ENCODE measurements at regions not wholly inside any gene's neighbourhood (a gene's known extent, or its start where the extent isn't known, plus 50 kb on each side); places are given as distances from the start of the nearest gene placed in this dataset.

DNA sequence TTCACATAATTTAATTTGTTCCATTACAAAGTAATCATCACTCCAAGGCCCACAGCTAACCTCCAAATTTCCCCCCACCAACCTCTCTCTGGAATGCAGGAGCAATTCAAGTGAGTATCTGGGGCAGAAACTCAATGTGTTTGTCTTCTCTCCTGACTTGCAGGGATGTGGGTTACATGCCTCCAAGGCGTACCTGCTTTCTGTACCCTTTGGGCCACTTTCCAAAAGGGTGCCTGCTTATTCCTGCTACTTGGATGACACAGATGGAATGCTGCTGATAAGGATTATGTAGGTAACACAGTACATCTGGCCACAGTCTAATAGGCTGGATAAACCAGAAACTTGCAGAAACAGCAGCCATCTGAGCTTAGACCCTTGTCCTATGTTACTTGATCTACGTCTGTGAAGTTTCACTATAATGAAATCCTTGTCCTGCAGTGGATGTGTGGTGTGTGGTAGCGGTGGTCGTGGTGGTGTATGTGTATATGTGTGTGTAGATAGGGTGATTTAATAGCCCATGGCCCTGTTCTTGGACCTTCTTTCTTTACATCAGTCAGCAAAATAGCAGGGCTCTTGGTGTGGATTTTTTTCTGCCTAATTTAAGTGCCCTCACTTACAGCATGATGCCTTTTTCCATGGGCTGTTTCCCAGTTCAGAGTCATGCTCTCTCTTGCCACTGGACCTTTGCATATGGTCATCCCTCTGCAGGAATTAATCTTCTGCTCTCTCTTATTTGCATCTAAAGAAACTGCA lies 175.9 kb downstream of the ZDHHC21 start:
- DNase-seq (ENCODE audit: low spot score), result no peak

- no peak for DNase-seq (ENCODE audit: low spot score)
Observed at GRCh38 chr9:14516656-14517055, 176.6 kb downstream of the ZDHHC21 start.

DNA sequence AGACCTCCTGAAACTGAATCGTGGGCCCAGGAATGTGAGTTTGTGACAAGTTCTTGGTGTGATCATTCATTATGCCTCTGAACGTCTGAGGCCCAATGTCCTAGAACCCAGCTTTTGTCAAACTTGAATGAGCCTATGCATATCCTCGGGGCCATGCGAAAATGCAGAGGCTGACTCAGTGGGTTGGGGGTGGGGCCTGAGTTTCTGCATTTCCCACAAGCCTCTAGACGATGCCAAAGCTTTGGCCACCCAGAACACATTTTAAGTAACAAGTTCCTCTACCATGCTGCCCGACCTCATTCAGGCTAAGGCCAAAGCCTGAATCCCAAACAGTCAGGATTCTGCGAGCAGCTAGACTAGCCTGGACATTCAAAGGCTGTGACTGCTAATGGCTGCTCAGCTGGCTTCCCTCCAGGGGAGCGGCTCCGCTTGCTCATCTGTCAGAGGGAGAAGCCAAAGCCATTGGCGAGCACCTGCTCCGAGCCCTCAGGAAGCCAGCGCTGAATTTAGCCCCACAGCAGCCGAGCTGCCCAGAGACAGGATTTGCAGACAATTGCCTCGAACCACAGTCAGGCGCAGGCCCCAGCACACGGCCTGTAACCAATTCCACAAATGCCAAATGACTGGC lies 177.5 kb downstream of the ZDHHC21 start:
- DNase-seq (ENCODE audit: low spot score), result no peak

- DNase-seq (ENCODE audit: low spot score), result no peak
Observed at GRCh38 chr9:14515049-14515448, 178.2 kb downstream of the ZDHHC21 start.

DNA sequence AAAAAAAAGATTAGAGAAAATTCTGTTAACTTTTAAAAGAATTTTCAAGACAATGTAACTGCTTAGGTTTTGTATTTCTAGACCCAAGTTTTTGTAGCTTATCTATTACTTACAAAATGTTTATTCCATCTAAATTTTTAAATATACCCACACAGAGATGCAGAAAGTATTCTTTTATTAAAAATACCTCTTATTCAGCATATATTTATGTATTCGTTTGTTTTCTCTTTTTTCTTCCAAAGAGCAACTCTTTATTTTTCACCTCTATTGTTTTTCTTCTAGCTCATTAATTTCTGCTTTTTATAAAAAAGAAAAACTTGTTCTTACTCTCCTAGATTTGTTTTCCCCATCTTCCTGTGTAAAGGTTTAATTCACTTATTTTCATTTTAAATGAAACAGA lies 180.3 kb downstream of the ZDHHC21 start:
- DNase-seq (ENCODE audit: low spot score), result no peak

DNA sequence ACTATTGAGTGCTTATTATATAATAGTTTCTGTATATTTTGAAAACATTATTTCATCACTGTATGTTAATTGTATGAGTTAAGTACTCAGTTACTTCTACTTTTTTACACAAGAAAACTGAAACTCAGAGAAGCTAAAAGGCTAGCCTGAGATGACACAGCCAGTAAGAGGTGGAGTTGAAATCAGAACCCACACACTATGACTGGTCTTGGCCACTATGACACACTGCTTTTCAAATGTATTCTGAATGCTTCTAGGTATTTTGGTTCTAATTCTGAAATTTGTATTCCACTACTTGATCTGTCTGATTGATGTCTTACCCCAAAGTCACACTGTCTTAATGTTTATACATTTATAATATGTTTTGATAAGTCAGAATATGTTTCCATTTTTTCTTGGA lies 181.8 kb downstream of the ZDHHC21 start:
- DNase-seq (ENCODE audit: low spot score), result no peak

DNA sequence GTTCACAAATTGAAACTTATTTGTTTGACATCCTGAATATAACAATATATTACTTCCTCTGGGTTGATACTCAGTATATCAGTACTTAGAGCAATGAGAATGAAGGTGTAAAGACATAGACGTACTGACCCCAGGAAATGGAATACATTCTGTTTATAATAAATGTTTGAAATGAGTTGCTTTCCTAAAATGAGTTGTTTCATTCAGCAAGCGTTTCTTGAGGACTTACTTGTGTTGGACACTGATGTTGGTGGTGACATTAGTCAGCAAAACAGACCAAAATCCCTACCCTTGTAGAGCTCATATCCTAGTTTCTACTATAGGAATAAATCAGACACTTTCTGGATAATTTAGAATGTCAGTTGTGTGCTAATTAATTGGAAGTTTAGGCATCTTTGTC lies 184.3 kb downstream of the ZDHHC21 start:
- DNase-seq (ENCODE audit: low spot score), result no peak

DNA sequence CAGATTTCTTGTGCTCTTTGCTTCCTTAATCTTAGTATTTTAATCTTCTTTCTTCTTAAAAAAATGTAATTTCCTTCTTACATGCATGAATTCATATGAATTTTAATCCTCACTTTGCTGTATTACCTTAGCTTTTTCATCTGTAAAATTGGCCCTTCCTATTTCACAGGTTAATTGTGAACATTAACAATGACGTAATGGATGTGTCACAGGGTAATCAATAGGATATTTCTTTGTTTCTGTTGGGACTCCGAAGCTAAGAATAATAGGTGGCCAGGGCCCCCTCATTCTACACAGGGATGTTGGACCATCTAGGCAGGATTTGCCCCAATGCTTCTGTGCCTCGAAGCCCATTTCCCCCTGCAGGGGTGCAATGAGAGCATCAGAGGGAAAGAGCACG lies 187.4 kb upstream of the NFIB start:
- no peak for DNase-seq (ENCODE audit: low spot score)

- DNase-seq (ENCODE audit: low spot score), result no peak
Observed at GRCh38 chr9:14500705-14501104, 186.8 kb upstream of the NFIB start.

- DNase-seq (ENCODE audit: low spot score), result no peak
Observed at GRCh38 chr9:14499976-14500375, 186.0 kb upstream of the NFIB start.

DNA sequence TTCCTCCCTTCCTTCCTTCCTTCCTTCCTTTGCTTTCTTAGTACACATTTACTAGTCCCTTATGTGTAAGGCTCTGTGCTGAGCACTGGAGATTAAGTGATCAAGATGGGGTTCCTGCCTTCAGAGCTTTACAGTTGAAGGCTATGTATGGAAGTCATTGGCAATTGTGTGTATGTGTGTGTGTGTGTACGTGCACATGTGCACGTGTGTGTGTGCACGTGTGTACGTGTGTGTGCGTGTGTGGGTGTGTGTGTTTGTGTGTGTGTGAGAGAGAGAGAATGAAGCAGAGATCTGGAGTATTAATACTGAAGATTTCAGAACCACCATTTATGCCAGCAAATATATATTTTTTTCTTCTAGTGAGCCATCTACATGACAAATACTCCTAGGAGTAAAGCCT lies 184.9 kb upstream of the NFIB start:
- no peak for DNase-seq (ENCODE audit: low spot score)

- no peak for DNase-seq (ENCODE audit: low spot score)
Observed at GRCh38 chr9:14497476-14497875, 183.5 kb upstream of the NFIB start.

DNA sequence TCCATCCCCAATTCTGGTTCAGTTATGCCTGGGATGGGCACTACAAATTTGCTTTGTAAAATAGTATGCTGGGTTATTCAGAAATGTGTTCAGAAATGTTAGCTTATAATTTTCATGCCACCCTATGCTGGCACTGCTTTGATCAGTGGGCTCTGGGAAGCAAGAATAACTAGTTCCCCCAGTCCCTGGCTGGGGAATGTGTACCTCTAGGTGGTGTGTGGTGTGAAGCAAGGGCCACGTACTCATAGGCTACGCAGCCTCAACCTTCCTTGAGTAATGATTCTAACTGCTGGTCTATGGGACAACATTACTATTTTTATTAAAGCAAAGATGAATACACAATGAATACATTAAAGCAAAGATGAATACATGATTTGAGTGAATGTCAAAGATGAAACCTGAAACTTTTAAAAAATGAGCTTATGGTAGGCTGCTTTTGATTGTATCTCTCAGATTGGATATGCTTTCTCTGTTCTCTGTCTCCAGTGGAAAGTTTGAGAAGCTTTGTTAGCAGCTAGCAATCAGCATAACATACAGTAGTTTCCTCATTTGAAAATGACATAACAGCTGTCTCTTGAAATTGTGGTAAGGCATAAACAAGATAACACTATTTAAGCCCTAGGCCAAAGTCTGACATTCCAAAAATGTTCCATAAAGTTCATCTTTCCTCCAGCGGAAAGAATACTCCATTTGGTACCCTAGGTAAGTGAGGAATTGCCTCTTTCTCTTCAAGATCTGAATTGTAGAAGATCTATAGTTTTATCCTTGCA lies 174.7 kb upstream of the NFIB start:
- no peak for DNase-seq (ENCODE audit: low spot score)

- no peak for DNase-seq (ENCODE audit: low spot score)
Observed at GRCh38 chr9:14487547-14488185, 173.7 kb upstream of the NFIB start.

GRCh38 chr9:14485366-14485765 lies 171.4 kb upstream of the NFIB start:
- DNase-seq (ENCODE audit: low spot score), result no peak

- no peak for DNase-seq (ENCODE audit: low spot score)
Observed at GRCh38 chr9:14482856-14483255, 168.9 kb upstream of the NFIB start.

- no peak for DNase-seq (ENCODE audit: low spot score)
Observed at GRCh38 chr9:14480526-14480925, 166.6 kb upstream of the NFIB start.

- no peak for DNase-seq (ENCODE audit: low spot score)
Observed at GRCh38 chr9:14479163-14479560, 165.2 kb upstream of the NFIB start.

DNA sequence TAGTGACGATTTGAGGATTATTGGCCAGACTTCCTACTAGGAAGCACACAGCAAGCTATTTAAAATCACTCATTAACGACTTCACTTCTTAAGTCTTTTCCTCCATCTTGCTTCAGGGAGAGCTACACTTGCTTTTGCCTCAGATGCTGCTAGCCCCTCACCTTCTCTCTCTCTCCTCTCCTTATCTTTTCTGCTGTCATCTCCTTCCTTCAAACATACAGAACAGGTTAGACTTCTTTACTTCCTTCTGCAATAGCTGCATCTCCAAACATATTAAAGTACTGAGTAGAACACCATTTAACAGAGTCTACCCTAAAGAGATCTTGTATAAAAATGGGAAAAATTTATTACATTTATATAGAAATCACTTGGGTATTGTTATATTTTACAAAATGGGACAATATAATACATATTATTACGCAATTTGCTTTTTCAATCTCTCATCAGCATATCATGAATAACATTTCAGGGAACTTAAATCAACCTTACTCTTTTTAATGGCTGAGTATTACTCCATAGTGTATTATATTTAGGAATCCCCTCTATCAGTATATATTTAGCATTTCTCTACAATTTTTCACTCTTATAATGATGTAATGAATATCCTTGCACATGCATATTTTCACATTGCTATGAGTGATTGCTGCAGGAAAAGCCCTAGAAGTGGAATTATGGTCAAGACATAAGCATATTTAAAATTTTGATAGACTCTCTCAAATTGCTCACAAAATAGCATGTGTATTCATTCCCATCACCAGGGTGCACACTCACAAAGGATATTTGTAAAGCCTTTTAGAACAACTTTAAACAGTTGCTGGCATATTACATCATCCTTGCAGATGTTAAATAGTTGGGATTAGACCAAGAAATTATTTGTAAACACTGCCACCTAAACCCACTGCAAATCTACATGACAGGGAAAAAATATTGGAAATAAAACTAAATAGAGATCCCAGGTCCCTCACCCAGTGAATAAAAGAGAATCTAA lies 164.5 kb upstream of the NFIB start:
- DNase-seq (ENCODE audit: low spot score), result no peak

GRCh38 chr9:14471041-14471440 lies 157.1 kb upstream of the NFIB start:
- no peak for DNase-seq (ENCODE audit: low spot score)

GRCh38 chr9:14467675-14468374 lies 153.9 kb upstream of the NFIB start:
- DNase-seq (ENCODE audit: low spot score), result no peak
